ENCODE measurements at regions not wholly inside any gene's neighbourhood (a gene's known extent, or its start where the extent isn't known, plus 50 kb on each side); places are given as distances from the start of the nearest gene placed in this dataset.

DNA sequence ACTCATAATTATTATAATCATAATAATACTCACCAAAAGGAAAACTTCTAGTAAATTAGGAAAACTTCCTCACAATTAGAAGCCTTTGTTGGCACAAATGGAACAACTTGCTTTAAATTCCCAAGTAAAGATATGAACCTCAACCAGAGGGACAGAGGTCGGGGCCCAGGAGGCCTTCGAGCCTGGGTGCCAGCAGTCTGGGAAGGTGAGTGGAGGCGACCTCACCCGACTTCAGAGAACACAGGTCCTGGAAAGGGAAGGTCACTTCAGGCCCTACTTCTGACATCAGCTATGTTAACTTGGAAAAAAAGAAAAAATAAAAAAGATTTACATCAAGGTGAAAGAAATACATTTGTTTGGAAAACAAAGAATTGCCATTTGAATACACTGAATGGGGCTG, 350.0 kb upstream of the MYT1L start:
- TF ChIP-seq, protein P1, sequence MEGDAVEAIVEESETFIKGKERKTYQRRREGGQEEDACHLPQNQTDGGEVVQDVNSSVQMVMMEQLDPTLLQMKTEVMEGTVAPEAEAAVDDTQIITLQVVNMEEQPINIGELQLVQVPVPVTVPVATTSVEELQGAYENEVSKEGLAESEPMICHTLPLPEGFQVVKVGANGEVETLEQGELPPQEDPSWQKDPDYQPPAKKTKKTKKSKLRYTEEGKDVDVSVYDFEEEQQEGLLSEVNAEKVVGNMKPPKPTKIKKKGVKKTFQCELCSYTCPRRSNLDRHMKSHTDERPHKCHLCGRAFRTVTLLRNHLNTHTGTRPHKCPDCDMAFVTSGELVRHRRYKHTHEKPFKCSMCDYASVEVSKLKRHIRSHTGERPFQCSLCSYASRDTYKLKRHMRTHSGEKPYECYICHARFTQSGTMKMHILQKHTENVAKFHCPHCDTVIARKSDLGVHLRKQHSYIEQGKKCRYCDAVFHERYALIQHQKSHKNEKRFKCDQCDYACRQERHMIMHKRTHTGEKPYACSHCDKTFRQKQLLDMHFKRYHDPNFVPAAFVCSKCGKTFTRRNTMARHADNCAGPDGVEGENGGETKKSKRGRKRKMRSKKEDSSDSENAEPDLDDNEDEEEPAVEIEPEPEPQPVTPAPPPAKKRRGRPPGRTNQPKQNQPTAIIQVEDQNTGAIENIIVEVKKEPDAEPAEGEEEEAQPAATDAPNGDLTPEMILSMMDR (conservative IDR thresholded peaks at IDR 0.05; ENCODE audit: low read depth, low read length) = no peak
- DNase-seq (ENCODE audit: low read depth) = no peak
- H3K4me3 ChIP-seq (ENCODE audit: low read depth, low read length) = no peak overlapping the region

DNA sequence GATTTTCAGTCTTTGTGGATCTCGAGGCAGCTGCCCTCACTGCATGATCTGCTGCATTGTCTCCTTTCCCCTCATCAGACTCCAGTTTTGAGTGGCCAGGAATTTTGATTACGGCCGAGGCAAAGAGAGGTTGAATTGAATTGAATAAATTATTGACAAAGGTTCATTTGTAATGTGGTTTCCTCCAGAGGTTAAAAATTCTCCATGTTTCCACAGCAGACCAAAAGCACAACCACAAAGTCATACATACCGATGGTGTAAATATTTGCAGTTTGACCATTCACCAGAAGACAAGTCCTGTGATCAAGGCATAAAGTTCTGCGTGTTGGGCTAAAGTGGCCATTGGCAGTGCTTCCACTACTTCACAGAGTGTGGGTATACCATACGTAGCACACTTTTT, 343.8 kb upstream of the MYT1L start:
- TF ChIP-seq, protein P1 (conservative IDR thresholded peaks at IDR 0.05; ENCODE audit: low read depth, low read length) = no peak
- no peak for DNase-seq (ENCODE audit: low read depth)
- H3K4me3 ChIP-seq (ENCODE audit: low read depth, low read length) = no peak overlapping the region

DNA sequence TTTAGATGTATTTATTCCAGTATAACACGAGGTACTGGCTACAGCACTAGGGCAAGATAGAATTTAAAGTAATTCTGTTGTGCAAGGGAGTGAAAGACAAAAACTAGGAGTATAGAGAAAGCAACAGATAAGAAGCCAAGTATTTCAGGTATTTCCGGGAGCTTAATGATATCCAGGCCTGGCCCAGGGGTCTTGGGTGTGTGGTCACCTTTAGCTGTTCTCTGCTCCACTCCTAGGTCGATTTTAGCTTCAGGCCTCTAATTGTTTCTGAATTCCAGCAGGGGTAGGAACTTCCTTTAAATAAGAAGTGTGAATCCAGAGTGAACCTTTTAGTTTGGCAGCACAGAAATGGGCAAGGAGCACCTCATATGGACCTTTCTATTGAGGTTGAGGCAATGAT, 342.3 kb upstream of the MYT1L start:
- H3K4me3 ChIP-seq (ENCODE audit: low read depth, low read length) = no peak overlapping the region
- DNase-seq (ENCODE audit: low read depth) = no peak
- TF ChIP-seq, protein P1 (conservative IDR thresholded peaks at IDR 0.05; ENCODE audit: low read depth, low read length) = no peak

DNA sequence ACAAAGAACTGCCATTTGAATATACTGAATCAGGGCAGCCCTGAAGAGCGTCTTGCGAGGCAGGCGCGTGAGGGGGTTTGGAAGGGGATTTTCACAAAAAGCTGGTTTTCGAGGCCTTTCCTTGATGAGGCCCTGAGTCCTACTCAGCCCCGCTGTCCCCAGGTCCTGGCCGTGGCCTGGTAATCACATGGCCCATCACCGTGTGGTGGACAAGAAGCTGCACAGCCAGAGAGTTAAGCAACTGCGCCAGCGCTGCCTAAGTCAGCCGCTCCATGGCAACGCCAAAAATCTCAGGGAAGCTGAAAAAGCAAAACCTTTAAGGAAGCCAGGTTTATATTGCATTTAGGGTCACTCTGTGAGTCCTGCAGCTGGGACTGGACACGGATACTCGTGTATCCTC, 341.2 kb upstream of the MYT1L start:
- H3K4me3 ChIP-seq (ENCODE audit: low read depth, low read length) = no peak overlapping the region
- DNase-seq (ENCODE audit: low read depth) = no peak
- TF ChIP-seq, protein P1 (conservative IDR thresholded peaks at IDR 0.05; ENCODE audit: low read depth, low read length) = no peak

DNA sequence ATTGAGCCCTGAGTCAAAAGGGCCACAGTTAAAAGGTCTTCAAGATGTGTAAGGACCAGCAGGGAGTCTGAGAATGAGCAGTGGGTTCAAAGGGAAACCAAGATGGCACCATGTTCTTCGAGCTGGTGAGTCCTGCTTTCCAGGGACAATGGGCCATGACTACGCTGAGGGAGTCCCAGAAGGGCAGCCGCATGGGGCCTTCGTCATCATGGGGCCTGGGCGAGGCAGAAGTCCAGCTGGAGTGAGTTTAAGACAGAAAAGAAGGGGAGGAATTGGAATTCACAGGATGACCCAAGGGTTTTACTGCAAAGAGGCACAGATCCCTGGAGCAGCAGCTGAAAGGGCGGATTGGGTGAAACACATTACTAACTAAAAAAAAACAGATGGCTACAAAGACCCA, 340.8 kb upstream of the MYT1L start:
- TF ChIP-seq, protein P1 (conservative IDR thresholded peaks at IDR 0.05; ENCODE audit: low read depth, low read length) = no peak
- no peak for DNase-seq (ENCODE audit: low read depth)
- no peak overlapping the region for H3K4me3 ChIP-seq (ENCODE audit: low read depth, low read length)

DNA sequence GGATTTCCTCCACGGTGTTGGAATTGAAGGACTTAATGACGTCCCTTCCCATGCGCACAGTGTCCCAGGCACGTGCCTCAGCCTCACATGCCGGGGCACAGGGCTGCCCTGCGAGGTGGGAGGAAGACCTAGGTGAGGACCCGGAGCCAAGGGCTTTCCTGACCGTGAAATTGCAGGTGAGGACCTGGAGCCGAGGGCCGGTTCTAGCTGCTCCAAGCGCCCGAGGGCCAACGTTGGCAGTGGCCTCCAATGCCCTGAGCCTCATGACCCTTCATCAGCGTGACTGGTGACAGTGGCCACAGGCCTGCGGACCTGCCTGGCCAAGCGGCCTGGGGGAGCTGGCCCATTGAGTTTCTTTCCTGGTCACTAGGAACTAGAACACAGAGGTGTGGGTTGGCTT, 338.2 kb upstream of the MYT1L start:
- DNase-seq (ENCODE audit: low read depth) = no peak
- TF ChIP-seq, protein P1 (conservative IDR thresholded peaks at IDR 0.05; ENCODE audit: low read depth, low read length) = no peak
- no peak overlapping the region for H3K4me3 ChIP-seq (ENCODE audit: low read depth, low read length)

DNA sequence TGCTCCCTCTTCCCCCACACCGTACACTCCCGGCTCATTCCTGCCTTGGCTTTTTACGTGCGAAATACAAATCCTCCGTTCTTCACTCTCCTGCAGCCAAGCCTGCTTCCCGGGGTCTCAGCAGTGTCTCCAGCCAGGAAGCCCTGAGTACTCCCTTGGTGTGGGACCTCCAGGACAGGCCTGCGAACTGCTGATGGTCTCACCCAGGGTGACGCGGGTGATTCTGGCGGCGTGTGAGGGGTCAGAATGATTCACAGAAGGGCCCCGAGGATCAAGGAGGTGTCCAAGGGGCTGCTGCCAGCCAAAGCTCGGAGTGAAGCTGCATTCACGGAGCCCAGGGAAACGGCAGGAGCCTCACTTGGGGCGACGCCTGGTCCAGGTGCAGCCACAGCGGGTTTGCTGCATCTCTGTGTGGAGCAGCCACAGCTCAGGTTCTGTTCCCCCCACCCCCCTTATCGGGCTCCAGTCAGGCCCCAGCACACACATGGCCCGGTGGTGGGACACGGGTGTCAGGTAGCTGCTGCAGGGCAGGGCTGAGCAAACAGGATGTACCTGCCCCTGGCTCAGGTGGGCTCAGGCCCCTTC, 337.7 kb upstream of the MYT1L start:
- no peak overlapping the region for H3K4me3 ChIP-seq (ENCODE audit: low read depth, low read length)
- TF ChIP-seq, protein P1 (conservative IDR thresholded peaks at IDR 0.05; ENCODE audit: low read depth, low read length) = no peak
- no peak for DNase-seq (ENCODE audit: low read depth)

All from choroid plexus epithelial cell (primary cell).